AG10803 (cell line): ENCODE measurements at regions not wholly inside any gene's neighbourhood (a gene's known extent, or its start where the extent isn't known, plus 50 kb on each side); places are given as distances from the start of the nearest gene placed in this dataset.

Experiments
- DNase-seq: peaks from one replicate; pipeline ENCODE4 v3.0.0; 2010; ENCODE audit warnings: low read depth
- H3K4me3 ChIP-seq: 2 replicates; pipeline ENCODE4 v1.5.1; 2011; ENCODE audit warnings: mild to moderate bottlenecking, low read length, control low read depth
- CTCF ChIP-seq: conservative IDR thresholded peaks from 2 replicates; pipeline ENCODE4 v1.5.1; 2011; ENCODE audit warnings: mild to moderate bottlenecking, low read length, control low read depth, inconsistent platforms

DNA sequence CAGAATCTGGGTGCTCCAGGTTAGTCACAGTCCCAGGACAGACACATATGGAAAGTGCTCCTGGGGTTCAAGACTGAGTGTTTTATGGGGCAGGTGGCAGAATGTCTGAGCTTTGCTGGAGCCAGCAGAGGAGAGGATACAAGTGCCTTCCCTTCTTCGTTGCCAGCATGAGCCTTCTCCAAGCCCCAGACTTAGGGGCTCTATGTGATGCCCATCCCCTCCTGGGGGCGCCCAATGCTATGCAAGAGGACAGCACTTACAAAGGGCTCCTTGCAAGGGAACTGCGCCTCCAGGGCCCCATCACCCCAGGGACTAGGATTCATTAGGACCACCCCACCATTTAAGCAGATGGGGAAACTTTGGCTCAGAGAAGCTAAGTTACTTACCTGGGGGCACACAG is 581.9 kb downstream of the BUD13 start:
- no peak for DNase-seq
- TF ChIP-seq CTCF, result no peak
- H3K4me3 ChIP-seq, result no peak overlapping the region

GRCh38 chr11:116189408-116190170 is 583.2 kb downstream of the BUD13 start:
- DNase-seq, result no peak
- no peak for TF ChIP-seq CTCF
- H3K4me3 ChIP-seq, result no peak overlapping the region

DNA sequence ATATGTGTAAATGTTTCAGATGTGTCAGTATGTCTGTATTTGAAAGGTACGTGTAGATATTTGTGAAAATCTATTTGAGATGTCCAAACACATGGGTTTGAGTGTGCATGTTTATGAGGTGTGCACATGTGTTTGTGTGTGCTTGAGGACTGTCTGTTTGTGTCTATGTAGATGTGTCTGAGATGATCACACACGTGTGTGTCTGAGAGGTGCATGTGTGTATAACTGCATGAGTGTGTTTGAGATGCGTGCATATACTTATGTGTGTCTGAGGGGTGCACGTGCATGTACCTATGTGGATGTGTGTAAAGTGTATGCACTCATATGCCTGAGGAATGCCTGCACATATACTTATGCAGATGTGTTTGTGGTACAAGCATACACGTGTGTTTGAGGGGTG is 584.4 kb downstream of the BUD13 start:
- no peak for DNase-seq
- no peak for TF ChIP-seq CTCF
- no peak overlapping the region for H3K4me3 ChIP-seq

GRCh38 chr11:116187026-116187425 is 585.8 kb downstream of the BUD13 start:
- no peak for TF ChIP-seq CTCF
- no peak for DNase-seq
- H3K4me3 ChIP-seq, result no peak overlapping the region

DNA sequence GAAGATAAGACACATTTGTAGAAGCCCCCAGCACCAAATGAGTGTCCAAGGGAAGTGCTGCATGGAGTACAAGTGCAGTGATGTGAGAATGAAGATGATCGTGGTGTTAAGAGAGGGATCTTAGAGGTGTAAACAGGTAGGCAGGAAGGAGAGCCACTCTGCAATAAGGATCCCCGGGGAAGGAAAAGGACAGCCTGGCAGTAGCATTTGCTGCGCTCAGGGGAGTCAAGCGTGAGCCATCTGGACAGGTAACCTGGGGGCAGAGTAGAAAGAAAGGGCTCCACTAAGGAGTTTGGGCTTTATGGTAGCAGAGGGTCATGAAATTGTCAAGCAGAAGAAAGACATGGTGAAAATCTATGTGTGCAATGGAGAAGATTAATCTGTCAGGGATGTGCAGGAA is 587.2 kb downstream of the BUD13 start:
- TF ChIP-seq CTCF, result no peak
- H3K4me3 ChIP-seq, result no peak overlapping the region
- DNase-seq, result no peak

- no peak for TF ChIP-seq CTCF
- H3K4me3 ChIP-seq, result no peak overlapping the region
- no peak for DNase-seq
Measured at GRCh38 chr11:116184763-116185162, 588.0 kb downstream of the BUD13 start.

- TF ChIP-seq CTCF, result no peak
- H3K4me3 ChIP-seq, result no peak overlapping the region
- no peak for DNase-seq
Measured at GRCh38 chr11:116182356-116182966, 590.3 kb downstream of the BUD13 start.
